HG03558 (cell line): ENCODE measurements at regions not wholly inside any gene's neighbourhood (a gene's known extent, or its start where the extent isn't known, plus 50 kb on each side); places are given as distances from the start of the nearest gene placed in this dataset.

ENCODE experiments used
- ATAC-seq: cut with Tn5 transposase; IDR thresholded peaks from one replicate; pipeline ENCODE4 v1.9.1; 2021; ENCODE audit warnings: moderate number of reproducible peaks; ENCODE audit not compliant: unreplicated experiment; ENCODE audit errors: extremely low read depth

DNA sequence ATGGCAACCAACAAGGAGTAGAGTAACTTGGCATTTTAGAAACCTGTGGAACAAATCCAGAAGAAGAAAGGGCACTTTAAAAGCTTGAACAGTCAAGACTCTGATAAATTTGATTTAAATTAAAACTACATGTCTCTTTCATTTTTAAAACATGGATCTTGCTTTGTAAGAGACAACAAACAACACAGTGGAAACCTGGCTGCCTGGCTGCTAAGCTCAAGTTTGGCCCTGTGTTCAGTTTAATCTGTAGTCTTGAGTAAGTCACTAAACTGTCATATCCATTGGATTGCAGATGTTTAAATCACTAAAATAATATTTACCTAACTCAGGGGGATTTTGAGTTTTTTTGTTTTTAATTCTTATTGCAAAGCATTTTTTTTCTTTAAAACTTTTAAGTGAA is 374.9 kb upstream of the SEMA3D start:
- ATAC-seq = no peak

DNA sequence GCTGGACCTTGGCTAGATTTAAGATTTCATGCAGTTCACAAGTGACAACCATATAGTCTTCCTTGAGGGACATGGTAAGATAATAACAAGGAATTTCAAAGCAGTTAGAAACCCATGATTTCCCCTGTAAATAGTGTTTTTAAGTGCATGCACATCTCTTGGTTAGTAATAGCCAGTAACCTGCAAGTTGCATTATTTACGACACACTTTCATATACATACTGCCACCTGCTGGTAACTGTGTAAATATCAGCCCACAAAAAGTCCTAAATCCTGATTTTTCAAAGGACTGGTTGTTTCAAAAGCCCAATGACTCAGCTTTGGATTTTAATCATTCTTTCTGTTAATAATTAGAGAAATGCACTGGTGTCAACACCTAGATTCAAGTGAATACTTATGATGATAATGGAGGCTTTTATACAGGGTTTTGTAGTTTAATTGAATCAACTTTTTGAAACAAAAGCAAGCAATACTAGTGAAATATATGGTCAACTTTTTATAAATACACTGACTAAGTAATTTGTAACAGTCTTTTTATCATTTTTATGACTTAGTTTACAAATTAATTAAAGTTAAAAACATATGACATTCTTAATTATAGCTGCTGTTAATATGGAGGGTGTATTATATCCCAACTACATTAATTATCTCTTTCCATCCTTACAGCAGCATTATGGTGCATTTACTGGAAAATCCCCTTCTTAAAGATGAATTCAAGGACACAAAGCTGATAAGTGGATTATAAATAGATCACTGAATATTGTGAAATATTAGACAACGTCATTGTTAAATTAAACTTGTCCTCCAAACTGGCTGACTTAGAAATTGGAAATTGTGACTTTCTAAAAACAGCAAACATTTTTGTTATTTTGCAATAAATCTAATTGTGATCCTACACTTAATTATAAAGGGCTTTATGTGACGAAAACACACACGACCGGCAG is 367.7 kb upstream of the SEMA3D start:
- no peak for ATAC-seq

DNA sequence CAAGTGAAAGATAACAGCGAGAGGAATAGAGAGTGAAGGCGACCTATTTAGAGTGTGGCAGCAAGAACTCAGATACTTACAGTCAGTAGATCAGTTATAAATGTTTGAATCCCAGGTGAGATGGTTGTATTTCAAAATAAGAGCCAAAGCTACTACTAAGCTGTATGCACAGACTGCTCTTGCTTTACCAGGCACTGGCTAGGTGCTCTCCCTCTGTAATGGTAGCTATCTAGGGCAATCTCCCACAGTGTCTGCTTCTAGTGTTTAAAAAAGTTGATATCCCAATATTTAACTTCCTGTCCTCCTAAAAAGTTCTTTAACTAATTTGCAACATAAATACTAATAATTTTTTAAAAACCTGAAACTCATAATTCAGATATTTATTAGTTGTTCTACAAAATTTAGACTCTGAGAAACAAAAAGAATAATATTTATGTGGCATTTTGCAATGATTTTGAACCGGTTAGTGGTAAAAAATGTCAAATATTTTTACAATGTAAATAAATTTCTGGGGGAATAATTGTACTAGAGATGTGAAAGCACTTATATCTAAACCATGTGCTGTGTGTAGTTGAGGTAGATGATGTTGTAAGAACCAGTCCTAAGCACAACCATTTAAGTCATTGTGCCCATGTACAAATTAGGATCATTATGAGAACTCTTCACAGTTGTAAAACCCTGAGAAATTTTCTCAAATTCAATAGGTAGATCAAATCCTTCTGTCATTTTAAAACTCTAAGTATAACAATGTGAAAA is 349.3 kb upstream of the SEMA3D start:
- ATAC-seq = no peak

DNA sequence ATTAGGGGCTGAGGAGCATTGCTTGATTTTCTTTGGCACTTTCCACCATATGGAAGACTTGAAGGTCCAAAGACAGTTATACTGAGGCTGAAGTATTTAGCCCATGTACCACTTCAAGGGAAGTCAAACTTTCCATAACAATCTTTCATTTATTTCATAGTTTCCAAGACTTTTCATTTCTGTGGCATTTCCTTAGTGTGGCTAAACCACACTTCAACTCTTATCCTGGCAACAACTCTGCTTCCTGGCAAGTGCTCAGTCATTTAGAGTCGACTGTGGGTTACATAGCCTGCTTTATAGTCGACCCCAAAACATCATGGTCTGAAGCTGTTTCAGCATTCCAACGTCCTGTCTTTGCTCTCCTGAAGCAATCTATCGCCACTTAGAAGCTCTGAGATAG is 343.0 kb upstream of the SEMA3D start:
- no peak for ATAC-seq

DNA sequence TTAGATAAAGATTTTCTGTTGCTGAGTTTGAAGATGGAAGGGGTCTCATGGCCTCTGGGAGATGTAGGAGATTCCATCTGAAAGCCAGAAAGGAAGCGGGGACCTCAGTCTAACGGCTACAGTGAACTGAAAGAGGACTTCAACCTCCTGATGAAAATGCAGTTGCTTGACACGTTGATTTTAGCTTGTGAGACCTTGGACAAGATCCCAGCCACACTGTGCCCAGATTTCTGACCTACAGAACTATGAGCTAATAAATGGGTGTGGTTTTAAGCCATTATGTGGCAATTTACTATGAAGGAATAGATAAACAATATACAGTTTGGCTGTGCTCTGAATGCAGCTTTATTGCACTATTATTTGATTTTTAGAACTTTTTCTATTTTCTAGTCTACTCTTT is 342.3 kb upstream of the SEMA3D start:
- no peak for ATAC-seq

DNA sequence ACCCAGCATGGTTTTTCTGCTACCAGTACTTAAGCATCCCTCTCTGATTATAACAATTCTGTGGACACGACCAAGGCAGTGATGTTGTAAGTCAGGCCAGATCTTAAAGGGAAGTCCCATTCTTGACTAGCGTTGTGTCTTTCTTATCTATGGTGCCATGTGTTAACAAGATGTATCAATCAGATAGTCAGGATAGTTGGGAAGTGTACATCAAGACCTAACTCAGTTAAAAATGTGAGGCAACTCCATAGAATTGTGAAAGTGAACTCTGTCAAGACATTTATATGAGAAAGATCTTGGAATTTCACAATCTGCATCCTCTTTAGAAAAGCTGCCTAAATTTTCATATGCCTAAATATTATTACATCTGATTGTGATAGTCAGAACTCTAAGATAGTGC is 341.7 kb upstream of the SEMA3D start:
- no peak for ATAC-seq

DNA sequence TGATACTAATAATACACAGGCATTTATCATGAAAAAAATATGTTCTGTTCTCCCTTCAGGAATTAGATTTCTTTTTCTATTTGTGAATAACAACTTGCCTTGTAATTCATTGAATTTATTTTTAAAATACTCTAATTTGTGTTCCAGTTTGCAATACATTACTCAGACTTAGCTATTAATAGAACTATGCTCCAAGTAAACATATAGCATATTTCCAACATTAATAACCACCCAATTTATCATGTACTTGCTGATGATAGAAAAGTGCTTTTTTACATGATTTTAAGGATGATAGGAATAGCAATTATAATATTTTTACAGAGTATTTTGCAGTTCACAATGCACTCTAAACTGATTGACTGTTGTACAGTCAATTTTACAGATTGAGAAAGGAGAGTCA is 338.8 kb upstream of the SEMA3D start:
- ATAC-seq = no peak

DNA sequence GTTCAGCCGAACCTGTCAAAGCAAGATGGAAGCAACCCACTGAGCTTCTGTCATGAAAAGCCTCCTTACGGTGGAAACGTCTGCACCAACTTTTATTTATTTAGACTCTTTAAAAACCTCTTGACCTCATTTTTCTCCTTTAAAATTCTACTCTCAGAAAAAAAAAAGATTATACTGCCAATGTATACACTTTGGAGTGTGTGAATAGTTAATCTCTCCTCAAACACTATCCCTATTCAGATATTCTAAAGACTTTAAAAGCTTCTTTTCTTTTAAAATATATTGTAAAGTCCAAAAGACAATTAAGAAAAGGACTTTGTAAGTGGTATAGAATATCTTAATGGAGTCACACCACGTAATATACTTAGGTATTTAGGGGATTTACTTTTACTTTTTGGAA is 335.2 kb upstream of the SEMA3D start:
- no peak for ATAC-seq

DNA sequence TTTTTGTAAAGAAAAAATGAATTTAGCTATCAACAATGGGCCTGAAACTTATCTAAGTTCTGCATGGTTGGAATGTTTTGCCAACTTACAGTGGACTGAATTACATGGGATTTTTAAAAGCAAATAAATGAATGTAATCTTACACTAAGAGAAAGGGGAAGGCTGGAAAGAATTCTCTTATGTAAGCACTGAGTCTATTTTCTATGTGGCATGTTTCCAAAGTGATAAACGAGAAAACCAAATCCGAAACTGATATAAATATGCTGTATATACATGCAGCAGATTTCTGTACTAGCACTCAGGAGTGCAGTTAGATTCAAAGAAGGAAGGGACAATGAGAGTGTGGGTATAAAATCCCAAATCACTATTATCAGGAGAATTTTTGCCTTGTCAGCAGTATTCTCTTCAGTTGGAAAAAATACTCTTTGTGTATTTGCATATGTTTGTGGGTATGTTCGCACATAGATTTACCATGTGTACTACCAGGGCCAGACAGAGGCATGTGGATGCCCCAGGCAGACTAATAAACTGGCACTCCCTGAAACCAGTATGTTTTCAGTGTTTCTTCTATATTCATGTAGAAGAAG is 334.3 kb upstream of the SEMA3D start:
- no peak for ATAC-seq

DNA sequence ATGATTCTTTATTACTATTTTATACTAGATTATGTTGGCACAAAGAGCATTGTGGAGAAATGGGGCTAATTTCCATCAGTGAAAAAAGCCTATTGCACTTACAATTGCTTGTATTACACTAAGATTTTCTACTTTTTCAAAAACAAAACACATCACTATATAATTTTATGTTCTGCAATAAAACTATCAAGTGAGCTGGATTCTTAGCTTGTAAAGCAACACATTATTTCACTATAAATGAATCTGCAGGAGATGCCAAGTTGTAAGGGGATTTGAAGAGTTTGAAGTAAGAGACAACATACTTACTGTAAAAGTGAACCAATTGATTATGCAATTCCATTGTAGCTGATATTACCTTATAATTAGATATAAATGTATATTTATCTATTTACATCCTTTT is 333.3 kb upstream of the SEMA3D start:
- ATAC-seq = no peak

DNA sequence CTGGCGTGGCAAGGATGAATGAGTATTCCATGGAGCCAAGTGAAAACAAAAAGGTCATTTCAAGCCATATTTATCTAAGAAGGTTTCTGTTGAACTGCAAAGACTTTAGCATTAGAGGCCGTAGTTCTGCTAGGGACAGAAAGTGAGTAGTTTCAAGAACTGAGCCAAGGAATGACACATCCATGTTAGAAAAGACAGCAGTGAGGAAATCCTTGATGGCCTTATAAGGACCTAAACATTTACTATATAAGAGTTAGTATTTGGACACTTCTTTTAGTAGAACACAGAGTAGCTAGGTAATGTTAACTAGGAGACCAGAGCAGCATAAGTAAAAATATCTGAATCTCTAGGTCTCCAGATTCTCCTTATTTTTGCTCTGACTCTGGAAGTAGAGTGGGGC is 329.8 kb upstream of the SEMA3D start:
- no peak for ATAC-seq

DNA sequence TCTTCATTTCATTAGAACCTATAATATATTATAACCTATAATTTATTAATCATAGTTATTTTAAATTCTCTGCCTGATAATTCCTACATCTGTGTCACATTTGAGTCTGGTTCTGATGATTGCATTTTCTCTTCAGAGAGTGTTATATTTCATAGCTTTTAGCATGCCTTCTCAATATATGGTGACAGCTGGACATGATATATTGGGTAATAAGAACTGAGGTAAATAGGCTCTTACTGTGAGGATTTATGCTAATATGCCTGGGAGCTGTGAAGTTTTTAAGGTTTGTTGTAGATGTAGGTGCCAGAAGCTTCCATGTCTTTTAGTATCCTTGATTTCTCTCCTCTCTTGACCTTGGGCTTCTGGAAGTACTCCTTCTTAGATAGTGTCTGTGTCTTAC is 325.9 kb upstream of the SEMA3D start:
- ATAC-seq = no peak

DNA sequence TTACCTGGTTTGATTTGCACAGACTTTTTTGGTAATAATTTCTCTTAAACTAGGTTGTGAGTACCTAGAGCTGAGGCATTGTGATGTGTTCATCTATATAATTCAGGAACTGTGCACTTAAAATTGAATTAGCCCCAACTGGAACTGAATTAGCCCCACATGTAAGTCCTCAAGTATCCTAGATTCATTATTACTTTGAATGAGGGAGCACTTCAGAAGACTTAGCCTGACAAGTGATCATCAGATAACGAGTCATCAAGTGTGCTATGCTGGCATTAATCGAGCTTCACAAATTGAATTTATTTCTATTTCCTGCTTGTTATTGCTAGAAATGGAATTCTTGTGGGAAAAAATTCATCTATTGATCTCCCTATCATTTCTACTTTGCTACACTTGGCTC is 323.4 kb upstream of the SEMA3D start:
- no peak for ATAC-seq

DNA sequence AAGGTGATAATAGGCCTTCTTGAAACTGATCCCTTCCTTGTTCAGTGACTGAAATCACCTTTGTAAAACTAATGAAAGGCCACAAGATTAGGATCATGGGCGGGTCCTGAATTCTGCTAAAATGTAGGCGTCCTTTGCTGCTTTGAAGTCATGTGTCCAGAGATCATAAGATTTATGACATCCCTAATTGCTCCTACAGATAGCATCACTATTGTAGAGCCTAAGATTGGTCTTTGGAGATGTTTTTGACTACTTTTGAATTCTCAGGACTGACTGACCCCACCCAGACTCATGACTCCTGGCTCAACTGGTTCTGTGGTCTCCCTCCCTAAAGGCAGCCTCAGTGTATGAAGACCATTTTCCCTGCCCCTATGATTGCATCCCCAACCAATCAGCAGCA is 322.6 kb upstream of the SEMA3D start:
- ATAC-seq = no peak

DNA sequence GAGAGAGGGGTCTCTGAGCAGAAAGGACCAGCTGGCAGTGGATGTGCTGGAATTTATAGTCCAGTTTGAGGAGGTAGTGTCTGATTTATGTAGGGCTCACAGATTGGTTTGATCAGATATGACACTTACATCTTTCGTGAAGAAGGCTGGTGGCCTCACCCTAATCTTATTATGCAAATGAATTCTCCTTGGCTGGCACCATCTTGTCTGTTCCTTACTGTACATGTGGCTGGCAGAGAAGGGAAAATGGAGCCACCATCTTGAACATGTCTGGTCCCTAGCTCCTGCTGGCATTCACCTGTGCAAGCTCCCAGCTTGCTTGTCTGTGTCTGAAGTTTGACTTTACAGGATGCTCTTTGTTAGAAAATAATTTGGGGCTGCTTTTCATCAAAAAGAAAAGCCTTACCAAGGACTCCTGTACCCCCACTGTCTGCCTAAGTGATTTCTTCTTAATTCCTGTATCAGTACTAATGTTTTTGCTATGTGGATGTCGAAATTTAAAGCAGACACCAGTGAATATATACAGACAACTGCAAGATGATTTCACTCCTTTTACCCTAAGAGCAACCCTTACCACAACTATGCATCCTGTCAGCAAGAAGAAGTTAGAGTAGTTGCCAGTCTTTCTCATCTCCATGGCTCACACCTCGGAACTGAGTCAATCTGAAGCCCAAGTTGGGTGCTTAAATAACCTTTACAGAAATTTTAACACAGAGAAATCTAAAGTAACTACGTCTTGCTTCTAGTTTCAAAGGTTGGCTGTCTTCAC is 322.0 kb upstream of the SEMA3D start:
- no peak for ATAC-seq

DNA sequence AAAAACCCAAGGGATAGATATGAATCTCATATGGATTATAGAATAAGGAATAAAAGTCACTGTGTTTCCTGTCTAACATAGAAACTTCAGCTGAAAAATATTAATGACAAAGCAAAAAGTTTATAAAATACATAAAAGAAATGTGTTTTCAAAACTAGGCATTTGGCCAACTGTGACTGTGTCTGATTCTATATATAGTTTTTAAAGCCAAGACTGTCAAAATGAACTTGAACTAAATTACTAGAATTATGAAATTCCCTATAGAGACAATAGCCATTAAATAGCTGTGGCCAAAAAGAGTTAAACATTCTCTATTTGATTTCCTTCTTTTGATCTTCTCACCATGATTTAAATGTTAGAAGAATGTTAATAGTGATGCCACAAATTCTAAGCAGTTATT is 311.2 kb upstream of the SEMA3D start:
- no peak for ATAC-seq

DNA sequence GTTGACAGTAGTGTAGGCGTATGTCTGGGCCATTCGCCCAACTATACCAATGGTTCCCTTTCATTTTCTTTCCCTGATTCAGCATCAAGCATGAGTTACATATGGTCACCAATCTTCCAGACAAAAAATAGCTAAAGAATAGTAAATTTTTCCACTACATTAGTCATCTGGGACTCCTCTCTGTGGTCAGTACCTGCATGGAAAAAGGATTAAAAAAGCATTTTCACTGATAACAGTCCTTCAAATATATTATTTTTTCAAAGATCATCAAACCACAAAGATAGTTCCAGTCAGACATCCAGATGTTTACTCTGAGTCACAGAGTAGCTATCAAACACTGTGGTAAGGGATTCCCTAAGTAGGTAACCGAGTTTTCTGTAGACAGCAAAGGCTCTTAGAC is 302.6 kb upstream of the SEMA3D start:
- ATAC-seq = no peak

DNA sequence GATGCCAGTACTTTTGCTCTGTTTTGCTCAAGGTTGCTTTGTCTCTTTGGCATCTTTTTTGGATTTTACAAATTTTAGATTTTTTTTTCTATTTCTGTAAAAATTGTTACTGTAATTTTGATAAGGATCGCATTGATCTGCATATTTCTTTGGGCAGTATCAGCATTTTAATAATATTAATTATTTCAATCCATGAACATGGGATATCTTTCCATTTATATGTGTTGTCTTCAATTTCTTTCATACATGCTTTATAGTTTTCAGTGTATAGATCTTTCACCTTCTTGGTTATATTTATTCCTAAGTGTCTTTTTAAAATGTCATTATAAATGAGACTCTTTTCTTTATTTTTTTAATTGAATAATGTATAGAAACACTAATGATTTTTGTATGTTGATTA is 301.6 kb upstream of the SEMA3D start:
- no peak for ATAC-seq

DNA sequence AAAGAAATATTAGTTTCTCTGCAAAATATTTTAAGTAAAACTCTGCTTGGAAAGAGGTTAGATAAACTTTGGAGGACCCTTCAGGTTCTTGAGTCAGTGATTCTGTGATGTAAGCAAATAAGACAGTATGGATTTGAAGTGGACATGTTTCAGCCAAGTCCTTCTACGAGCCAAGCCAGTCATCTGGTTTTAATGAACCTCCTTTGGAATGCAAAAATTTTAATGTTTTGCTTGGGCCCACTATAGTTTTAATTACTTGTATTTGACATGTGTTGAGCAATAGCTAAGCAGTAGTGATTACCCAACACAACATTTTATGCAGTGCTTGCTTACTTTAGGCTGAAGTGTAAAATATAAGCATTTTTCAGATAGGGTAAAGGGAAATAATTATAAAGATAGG is 296.3 kb upstream of the SEMA3D start:
- ATAC-seq = no peak

DNA sequence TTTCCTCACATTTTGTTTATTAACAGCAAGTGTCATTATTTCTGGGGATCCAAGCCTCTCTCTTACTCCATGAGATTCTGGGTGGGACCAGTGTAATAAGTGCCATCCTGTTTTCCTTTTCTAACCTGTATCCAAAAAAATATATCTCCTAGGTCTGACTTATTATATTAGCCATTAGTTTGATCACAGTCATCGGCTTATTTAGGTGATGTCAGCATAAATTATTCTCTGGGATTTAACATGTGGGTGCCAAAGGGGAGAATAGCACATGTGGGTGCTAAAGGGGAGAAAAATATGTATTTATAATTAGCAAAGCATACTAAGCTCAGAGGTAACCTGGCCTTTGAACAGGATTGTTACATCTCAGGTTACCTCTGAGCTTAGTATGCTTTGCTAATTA is 293.8 kb upstream of the SEMA3D start:
- no peak for ATAC-seq
